Renal cortical epithelial cell (primary cell): ENCODE measurements at regions not wholly inside any gene's neighbourhood (a gene's known extent, or its start where the extent isn't known, plus 50 kb on each side); places are given as distances from the start of the nearest gene placed in this dataset.

Experiments
- DNase-seq: peaks from one replicate; pipeline ENCODE4 v3.0.0-alpha.2; 2011; ENCODE audit warnings: low read depth

DNA sequence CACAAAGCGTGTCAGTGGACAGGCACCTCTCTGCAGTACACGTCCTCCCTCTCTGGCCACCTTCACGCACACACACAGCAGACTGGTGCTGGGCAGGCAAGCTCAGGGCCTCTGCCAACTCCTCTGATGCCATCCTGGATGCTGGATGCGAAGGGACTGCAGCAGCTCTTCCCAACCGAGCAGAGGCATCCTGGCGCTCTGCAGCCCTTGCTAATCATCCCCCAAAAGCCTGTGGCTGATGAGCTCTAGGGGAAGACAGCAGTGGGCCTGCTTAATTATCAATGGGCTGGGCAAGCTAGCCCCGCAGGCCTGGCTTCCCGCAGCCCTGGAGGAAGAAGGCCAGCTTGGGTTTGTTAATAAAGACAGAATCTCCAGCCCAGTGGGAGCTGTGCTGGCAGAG is 71.3 kb upstream of the TEX51 start:
- no peak for DNase-seq

DNA sequence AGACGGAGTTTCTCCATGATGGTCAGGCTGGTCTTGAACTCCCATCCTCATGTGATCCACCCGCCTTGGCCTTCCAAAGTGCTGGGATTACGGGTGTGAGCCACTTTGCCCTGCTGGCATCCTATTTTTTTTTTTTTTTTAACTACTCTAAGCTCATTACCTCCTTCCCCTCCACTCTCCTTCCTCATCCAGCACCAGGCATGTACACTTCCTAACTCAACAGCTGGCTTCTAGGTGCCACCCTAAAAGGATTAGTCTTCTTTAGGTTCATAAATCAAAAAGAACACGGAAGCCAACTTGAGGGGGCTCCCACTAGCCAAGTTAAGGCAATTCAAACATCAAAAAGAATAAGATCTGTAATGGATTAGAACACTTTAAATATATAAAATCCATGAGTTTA is 70.6 kb upstream of the TEX51 start:
- DNase-seq = no peak

GRCh38 chr2:126828491-126828890 is 70.2 kb upstream of the TEX51 start:
- no peak for DNase-seq

- no peak for DNase-seq
These were observed 67.3 kb upstream of the TEX51 start for GRCh38 chr2:126831234-126832005.

GRCh38 chr2:126832014-126832413 is 66.7 kb upstream of the TEX51 start:
- DNase-seq = no peak

DNA sequence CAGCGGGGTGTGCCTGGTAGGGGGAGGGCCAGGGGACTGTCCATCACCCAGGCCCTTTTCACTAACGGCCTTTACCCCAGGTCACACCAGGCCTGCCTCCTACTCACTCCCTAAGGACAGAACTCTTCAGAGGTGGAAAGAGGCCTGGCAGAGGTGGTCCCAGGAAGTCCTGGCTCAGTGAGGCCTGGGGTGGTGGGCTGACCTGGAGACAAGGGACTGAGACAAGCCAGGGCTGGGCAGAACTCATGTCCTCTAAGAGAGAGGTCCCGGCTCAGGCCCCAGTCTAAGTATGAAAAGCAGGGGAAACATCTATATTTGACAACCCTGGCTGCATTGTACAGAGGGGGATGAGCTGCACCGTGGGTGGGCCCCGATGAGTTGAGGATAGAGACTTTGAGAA is 65.9 kb upstream of the TEX51 start:
- DNase-seq = no peak

DNA sequence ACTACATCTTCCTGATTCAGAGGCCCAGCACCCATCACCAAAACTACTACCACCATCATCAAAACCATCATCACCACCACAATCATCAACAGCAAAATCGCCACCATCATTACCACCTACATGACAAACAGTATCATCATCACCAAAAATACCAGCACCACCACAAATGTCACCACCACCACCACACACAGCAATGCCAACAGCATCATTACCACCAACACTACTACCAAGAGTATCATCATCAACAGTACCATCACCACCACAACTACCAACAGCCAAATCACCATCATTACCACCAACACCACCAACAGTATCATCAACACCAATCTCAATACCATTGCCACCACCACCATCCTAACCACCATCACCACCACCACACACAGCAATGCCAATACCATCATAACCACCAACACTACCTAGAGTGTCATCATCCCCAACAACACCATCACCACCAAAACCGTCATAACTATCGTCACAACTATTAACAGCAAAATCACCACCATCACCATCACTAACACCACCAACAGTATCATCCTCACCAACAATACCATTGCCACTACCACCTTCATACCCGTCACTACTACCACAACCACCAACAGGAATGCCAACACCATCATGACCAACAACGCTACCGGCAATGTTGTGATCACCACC is 64.6 kb upstream of the TEX51 start:
- no peak for DNase-seq

- no peak for DNase-seq
These were observed 63.4 kb upstream of the TEX51 start for GRCh38 chr2:126835261-126835660.

- no peak for DNase-seq
These were observed 62.9 kb upstream of the TEX51 start for GRCh38 chr2:126835831-126836230.

DNA sequence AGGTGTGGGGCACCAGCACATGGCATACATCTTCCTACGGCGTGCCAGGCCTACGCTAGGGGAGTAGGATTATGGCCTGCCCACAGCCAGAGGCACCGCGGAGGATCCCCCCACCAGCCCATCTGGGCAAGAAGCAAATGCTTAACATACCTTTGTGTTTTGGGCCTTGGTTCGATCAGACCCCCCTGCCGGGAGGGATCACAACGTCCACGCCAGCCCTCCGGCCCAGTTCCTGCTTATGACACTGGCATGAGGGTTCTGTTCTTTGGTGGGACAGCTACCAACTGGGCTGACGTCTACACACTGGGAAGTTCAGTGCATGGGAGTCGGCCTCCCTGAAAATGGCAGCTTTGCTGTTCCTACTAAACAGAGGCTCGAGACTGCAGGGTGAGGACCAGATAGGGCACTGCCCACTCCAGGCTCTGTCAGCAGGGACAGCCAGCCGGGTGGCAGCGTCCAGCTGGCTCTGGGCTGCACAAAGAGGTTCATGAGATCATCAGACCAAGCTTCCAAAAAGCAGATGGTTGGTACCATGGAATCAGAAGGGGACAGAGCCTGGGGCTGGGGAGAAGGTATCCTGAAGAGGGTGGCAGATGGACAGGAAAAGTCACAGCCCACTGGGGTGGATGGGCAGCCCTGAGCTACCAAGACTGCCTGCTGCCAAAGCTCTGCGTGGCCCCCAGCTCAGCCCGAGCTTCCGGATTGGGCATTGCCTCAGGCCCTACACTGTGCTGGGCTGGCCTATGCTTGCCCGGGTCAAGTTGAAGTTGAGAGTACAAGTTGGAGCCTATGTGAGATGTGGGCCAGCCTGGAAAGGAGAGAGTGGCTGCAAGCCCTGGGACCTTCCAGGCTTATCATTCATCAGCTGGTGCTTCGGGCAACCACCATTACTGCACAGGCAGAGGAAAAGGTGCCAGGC is 61.7 kb upstream of the TEX51 start:
- no peak for DNase-seq

DNA sequence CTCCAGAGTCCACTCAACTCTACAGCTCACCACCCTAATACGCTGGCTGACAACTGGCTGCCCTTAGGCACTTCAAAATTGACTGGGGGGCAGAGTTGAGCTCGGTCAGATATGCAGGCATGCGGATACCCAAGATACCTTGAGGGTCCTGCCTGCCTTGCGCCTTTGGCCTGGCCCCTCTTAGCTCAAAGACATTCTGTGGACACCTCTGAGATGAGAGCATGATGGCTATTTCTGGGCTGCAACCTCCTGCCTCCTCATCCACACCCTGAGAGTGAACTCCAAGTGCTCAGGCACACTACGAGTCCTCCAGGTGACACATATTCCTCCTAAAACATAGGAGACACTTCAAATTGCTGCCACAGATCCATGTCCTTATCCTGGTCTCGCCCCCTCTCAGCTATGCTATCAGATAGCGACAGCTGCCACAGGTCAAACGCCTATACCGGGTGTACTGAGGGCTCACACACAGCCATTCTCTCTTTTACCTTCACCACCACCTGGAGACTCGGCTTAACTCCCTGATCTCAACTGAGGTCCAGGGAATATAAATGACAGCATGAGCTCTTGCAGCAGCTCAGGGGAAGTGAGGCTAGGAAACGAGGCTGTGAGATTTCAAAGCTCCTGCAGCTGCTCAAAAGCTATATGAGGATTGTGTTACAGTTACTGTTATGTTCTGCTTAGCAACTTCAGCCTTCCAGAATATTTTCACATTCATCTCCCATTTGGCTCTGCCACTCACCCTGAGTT is 60.5 kb upstream of the TEX51 start:
- no peak for DNase-seq

DNA sequence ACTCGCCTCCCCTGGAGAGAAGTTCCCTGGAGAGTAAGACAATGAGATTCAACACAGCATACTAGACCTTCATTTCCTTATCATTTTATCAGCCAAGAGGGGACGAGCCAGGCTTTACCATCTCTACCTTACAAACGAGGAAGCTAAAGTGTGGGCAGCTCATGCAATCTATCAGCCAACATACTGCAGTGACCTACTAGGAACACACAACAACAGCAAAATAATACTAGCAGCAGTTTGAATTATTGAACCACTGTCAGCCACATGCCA is 60.0 kb upstream of the TEX51 start:
- no peak for DNase-seq

GRCh38 chr2:126839796-126840195 is 58.9 kb upstream of the TEX51 start:
- peak; percentile 1 for DNase-seq

DNA sequence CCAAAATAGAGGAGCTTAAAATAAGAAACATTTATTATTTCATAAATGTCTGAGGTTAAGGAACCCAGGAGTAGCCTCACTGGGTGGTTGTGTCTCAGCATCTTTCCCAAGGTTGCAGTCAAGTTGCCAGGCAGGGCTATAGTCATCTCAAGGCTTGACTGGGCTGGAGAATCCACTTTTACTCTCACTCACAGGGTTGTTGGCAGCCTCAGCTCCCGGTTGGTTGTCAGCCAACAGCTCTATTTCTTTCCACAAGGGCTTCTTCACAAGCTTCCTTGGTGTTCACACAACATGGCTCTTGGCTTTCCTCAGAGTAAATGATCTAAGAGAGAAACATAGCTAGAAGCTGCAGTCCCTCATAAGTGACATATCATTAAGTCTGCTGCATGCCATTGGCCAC is 55.6 kb upstream of the TEX51 start:
- DNase-seq = no peak

DNA sequence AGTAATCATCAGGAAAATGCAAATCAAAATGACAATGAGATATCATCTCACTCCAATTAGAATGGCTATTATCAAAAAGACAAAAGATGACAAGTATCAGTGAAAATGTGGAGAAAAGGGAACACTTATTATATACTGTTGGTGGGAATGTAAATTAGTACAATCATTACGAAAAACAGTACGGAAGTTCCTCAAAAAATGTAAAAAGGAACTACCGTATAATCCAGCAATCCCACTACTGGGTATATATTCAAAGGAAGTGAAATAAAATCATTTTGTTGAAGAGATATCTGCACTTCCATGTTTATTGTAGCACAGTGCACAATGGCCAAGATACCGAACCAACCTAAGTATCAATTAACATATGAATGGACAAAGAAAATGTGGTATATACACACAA is 52.4 kb upstream of the TEX51 start:
- no peak for DNase-seq
